ENCODE measurements at regions not wholly inside any gene's neighbourhood (a gene's known extent, or its start where the extent isn't known, plus 50 kb on each side); places are given as distances from the start of the nearest gene placed in this dataset.
A peak's percentile ranks its signal among the peaks of the same experiment; 100 is the strongest.

- no peaks in the 10 kb centered on the region for H4K20me1 ChIP-seq (ENCODE audit: control insufficient read depth, extremely low read depth, insufficient read depth, low read length)
- no peaks in the 10 kb centered on the region for H3K36me3 ChIP-seq (ENCODE audit: control insufficient read depth, insufficient read depth, low read length)
- no peaks in the 10 kb centered on the region for H3K79me2 ChIP-seq (ENCODE audit: control insufficient read depth, insufficient read depth, low read length)
- peak overlapping the region; percentile 1 for H2AFZ ChIP-seq (ENCODE audit: low read length)
- H3K9me3 ChIP-seq (ENCODE audit: control insufficient read depth, insufficient read depth, low read depth, low read length): no peaks in the 10 kb centered on the region
- H3K4me2 ChIP-seq (ENCODE audit: extremely low read depth, insufficient read depth, low read length): no peak overlapping the region
- H3K27me3 ChIP-seq (ENCODE audit: control insufficient read depth, insufficient read depth, low read length): no peaks in the 10 kb centered on the region
- TF ChIP-seq EZH2 (IDR thresholded peaks at IDR 0.05; ENCODE audit: low read length, missing control alignments): no peak
- no peak for TF ChIP-seq CTCF (conservative IDR thresholded peaks at IDR 0.05 in 1 of 2, IDR thresholded peaks at IDR 0.05 in 1 of 2; ENCODE audit: low read depth in 1 of 2, low read length in 2 of 2)
- H3K4me1 ChIP-seq (ENCODE audit: control insufficient read depth, extremely low read depth, insufficient read depth, low read length): no peaks in the 10 kb centered on the region
- peak overlapping the region; percentile 58 for H3K27ac ChIP-seq (ENCODE audit: insufficient read depth, low read length)
- H3K4me3 ChIP-seq (replicated peaks in 1 of 4; ENCODE audit: control extremely low read depth in 1 of 4, insufficient read depth in 1 of 4, low read depth in 3 of 4, low read length in 4 of 4): no peak overlapping the region
- DNase-seq (ENCODE audit: low read depth in 2 of 2): peak; percentile 94 to 95
- no peak overlapping the region for H3K9ac ChIP-seq (ENCODE audit: insufficient read depth, low read length)
Measured at GRCh38 chr12:115149685-115150378, 465.9 kb upstream of the TBX3 start.

GRCh38 chr12:115149279-115149678 is 465.3 kb upstream of the TBX3 start:
- Histone ChIP-seq H3K9me3 (ENCODE audit: control insufficient read depth, insufficient read depth, low read depth, low read length) (no peaks in the 10 kb centered on the region), H3K27me3 (ENCODE audit: control insufficient read depth, insufficient read depth, low read length) (no peaks in the 10 kb centered on the region), H4K20me1 (ENCODE audit: control insufficient read depth, extremely low read depth, insufficient read depth, low read length) (no peaks in the 10 kb centered on the region), H3K4me1 (ENCODE audit: control insufficient read depth, extremely low read depth, insufficient read depth, low read length) (no peaks in the 10 kb centered on the region), H3K4me3 (replicated peaks in 1 of 4; ENCODE audit: control extremely low read depth in 1 of 4, insufficient read depth in 1 of 4, low read depth in 3 of 4, low read length in 4 of 4) (no peak overlapping the region), H3K9ac (ENCODE audit: insufficient read depth, low read length) (no peak overlapping the region), H3K27ac (ENCODE audit: insufficient read depth, low read length) (peak overlapping the region; percentile 58), H3K36me3 (ENCODE audit: control insufficient read depth, insufficient read depth, low read length) (no peaks in the 10 kb centered on the region), H3K4me2 (ENCODE audit: extremely low read depth, insufficient read depth, low read length) (no peak overlapping the region), H2AFZ (ENCODE audit: low read length) (no peak overlapping the region), H3K79me2 (ENCODE audit: control insufficient read depth, insufficient read depth, low read length) (no peaks in the 10 kb centered on the region)
- TF ChIP-seq EZH2 (IDR thresholded peaks at IDR 0.05; ENCODE audit: low read length, missing control alignments): no peak
- no peak for TF ChIP-seq CTCF (conservative IDR thresholded peaks at IDR 0.05 in 1 of 2, IDR thresholded peaks at IDR 0.05 in 1 of 2; ENCODE audit: low read depth in 1 of 2, low read length in 2 of 2)
- DNase-seq (ENCODE audit: low read depth in 2 of 2): no peak

- no peak overlapping the region for H3K4me2 ChIP-seq (ENCODE audit: extremely low read depth, insufficient read depth, low read length)
- H4K20me1 ChIP-seq (ENCODE audit: control insufficient read depth, extremely low read depth, insufficient read depth, low read length): no peaks in the 10 kb centered on the region
- H3K9ac ChIP-seq (ENCODE audit: insufficient read depth, low read length): no peak overlapping the region
- H3K27ac ChIP-seq (ENCODE audit: insufficient read depth, low read length): no peak overlapping the region
- no peaks in the 10 kb centered on the region for H3K79me2 ChIP-seq (ENCODE audit: control insufficient read depth, insufficient read depth, low read length)
- no peaks in the 10 kb centered on the region for H3K4me1 ChIP-seq (ENCODE audit: control insufficient read depth, extremely low read depth, insufficient read depth, low read length)
- no peaks in the 10 kb centered on the region for H3K36me3 ChIP-seq (ENCODE audit: control insufficient read depth, insufficient read depth, low read length)
- H2AFZ ChIP-seq (ENCODE audit: low read length): no peak overlapping the region
- TF ChIP-seq EZH2 (IDR thresholded peaks at IDR 0.05; ENCODE audit: low read length, missing control alignments) (no peak), CTCF (conservative IDR thresholded peaks at IDR 0.05 in 1 of 2, IDR thresholded peaks at IDR 0.05 in 1 of 2; ENCODE audit: low read depth in 1 of 2, low read length in 2 of 2) (no peak)
- no peak overlapping the region for H3K4me3 ChIP-seq (replicated peaks in 1 of 4; ENCODE audit: control extremely low read depth in 1 of 4, insufficient read depth in 1 of 4, low read depth in 3 of 4, low read length in 4 of 4)
- no peaks in the 10 kb centered on the region for H3K27me3 ChIP-seq (ENCODE audit: control insufficient read depth, insufficient read depth, low read length)
- peak in 1 of 2 donors; percentile 11 for DNase-seq (ENCODE audit: low read depth in 2 of 2)
- H3K9me3 ChIP-seq (ENCODE audit: control insufficient read depth, insufficient read depth, low read depth, low read length): no peaks in the 10 kb centered on the region
Measured at GRCh38 chr12:115147916-115148315, 463.9 kb upstream of the TBX3 start.

All from fibroblast of lung (primary cell).